Nephron progenitor cell (in vitro differentiated cells): ENCODE measurements at regions not wholly inside any gene's neighbourhood (a gene's known extent, or its start where the extent isn't known, plus 50 kb on each side); places are given as distances from the start of the nearest gene placed in this dataset.

Source experiments
- DNase-seq: peaks from one replicate; pipeline ENCODE4 v3.0.0; 2021
- H3K27ac Mint-ChIP-seq: 2 replicates; pipeline ENCODE4 v1.8.0; 2021; ENCODE audit warnings: mild to moderate bottlenecking, moderate library complexity, mixed read lengths
- H3K27me3 Mint-ChIP-seq: 2 replicates; pipeline ENCODE4 v1.8.0; 2021; ENCODE audit warnings: mild to moderate bottlenecking, low read depth, mixed read lengths; ENCODE audit not compliant: poor library complexity
- H3K36me3 Mint-ChIP-seq: 2 replicates; pipeline ENCODE4 v1.8.0; 2021; ENCODE audit warnings: low read depth, mixed read lengths
- H3K4me1 Mint-ChIP-seq: 2 replicates; pipeline ENCODE4 v1.8.0; 2021; ENCODE audit warnings: mixed read lengths
- H3K4me3 Mint-ChIP-seq: 2 replicates; pipeline ENCODE4 v1.8.0; 2021; ENCODE audit warnings: mild to moderate bottlenecking, moderate library complexity, mixed read lengths
- H3K9me3 Mint-ChIP-seq: 2 replicates; pipeline ENCODE4 v1.8.0; 2021; ENCODE audit warnings: mild to moderate bottlenecking, moderate library complexity, mixed read lengths
- CTCF ChIP-seq: fragments of 200-600 bp; sonication (generic); IDR thresholded peaks from 2 replicates; pipeline ENCODE4 v1.5.0; 2021; ENCODE audit warnings: antibody characterized with exemption

GRCh38 chr4:106628586-106629267, 260.1 kb upstream of the GIMD1 start:
- no peaks in the 10 kb centered on the region for H3K36me3 Mint-ChIP-seq
- DNase-seq = no peak
- no peak overlapping the region for H3K27ac Mint-ChIP-seq
- no peaks in the 10 kb centered on the region for H3K9me3 Mint-ChIP-seq
- no peak overlapping the region for H3K4me3 Mint-ChIP-seq
- H3K27me3 Mint-ChIP-seq = peaks cover 5% of the 10 kb centered on the region
- H3K4me1 Mint-ChIP-seq = no peaks in the 10 kb centered on the region
- TF ChIP-seq CTCF = no peak

- Mint-ChIP-seq H3K9me3 (no peaks in the 10 kb centered on the region), H3K4me1 (no peaks in the 10 kb centered on the region), H3K27ac (no peak overlapping the region), H3K27me3 (peaks cover 5% of the 10 kb centered on the region), H3K4me3 (no peak overlapping the region), H3K36me3 (no peaks in the 10 kb centered on the region)
- TF ChIP-seq CTCF = no peak
- DNase-seq = no peak
Measured at GRCh38 chr4:106627051-106627450, 258.5 kb upstream of the GIMD1 start.

- no peak overlapping the region for H3K27ac Mint-ChIP-seq
- DNase-seq = no peak
- H3K27me3 Mint-ChIP-seq = peaks cover 5% of the 10 kb centered on the region
- no peaks in the 10 kb centered on the region for H3K36me3 Mint-ChIP-seq
- H3K9me3 Mint-ChIP-seq = no peaks in the 10 kb centered on the region
- no peak for TF ChIP-seq CTCF
- no peak overlapping the region for H3K4me3 Mint-ChIP-seq
- peaks cover 4% of the 10 kb centered on the region for H3K4me1 Mint-ChIP-seq
Measured at GRCh38 chr4:106624671-106625070, 256.1 kb upstream of the GIMD1 start.

- Mint-ChIP-seq H3K4me1 (peaks cover 28% of the 10 kb centered on the region), H3K27me3 (no peaks in the 10 kb centered on the region), H3K4me3 (no peak overlapping the region), H3K27ac (peak overlapping the region; percentile 22), H3K36me3 (no peaks in the 10 kb centered on the region), H3K9me3 (no peaks in the 10 kb centered on the region)
- DNase-seq = peak; percentile 14
- no peak for TF ChIP-seq CTCF
Measured at GRCh38 chr4:106618956-106619355, 250.4 kb upstream of the GIMD1 start.

- DNase-seq = no peak
- H3K27ac Mint-ChIP-seq = no peak overlapping the region
- no peaks in the 10 kb centered on the region for H3K36me3 Mint-ChIP-seq
- H3K27me3 Mint-ChIP-seq = no peaks in the 10 kb centered on the region
- H3K4me3 Mint-ChIP-seq = no peak overlapping the region
- H3K4me1 Mint-ChIP-seq = peaks cover 28% of the 10 kb centered on the region
- peaks cover 16% of the 10 kb centered on the region for H3K9me3 Mint-ChIP-seq
- TF ChIP-seq CTCF = no peak
Measured at GRCh38 chr4:106615961-106616360, 247.4 kb upstream of the GIMD1 start.

GRCh38 chr4:106615410-106615945, 246.9 kb upstream of the GIMD1 start:
- peaks cover 18% of the 10 kb centered on the region for H3K9me3 Mint-ChIP-seq
- peaks cover 28% of the 10 kb centered on the region for H3K4me1 Mint-ChIP-seq
- no peak overlapping the region for H3K27ac Mint-ChIP-seq
- H3K27me3 Mint-ChIP-seq = no peaks in the 10 kb centered on the region
- no peak for DNase-seq
- H3K4me3 Mint-ChIP-seq = no peak overlapping the region
- H3K36me3 Mint-ChIP-seq = no peaks in the 10 kb centered on the region
- no peak for TF ChIP-seq CTCF
